ENCODE measurements at regions not wholly inside any gene's neighbourhood (a gene's known extent, or its start where the extent isn't known, plus 50 kb on each side); places are given as distances from the start of the nearest gene placed in this dataset.
A peak's percentile ranks its signal among the peaks of the same experiment; 100 is the strongest.

DNA sequence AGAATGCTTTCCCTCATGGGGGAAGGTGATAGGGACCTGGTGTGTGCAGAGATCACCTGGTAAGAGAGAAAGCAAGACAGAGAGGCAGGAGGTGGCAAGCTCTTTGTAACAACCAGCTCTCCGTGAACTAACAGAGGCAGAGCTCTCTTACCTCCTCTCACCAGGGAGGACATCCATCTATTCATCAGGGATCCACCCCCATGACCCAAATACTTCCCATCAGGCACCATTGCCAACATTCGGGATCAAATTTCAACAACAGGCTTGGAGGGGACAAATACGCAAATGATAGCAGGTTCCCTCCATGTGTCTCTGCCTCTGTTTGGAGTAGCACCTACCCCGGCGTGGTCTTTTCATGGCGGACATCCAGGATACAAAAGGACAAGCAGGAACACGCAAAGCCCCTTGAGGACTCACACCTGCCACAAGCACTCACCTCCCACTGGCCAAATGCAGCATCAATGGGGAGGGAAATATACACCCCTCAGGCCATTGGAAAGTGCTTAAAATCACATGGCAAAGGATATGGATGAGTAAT, 431.2 kb upstream of the AUTS2 start:
- H3K36me3 Mint-ChIP-seq = peaks cover 1% of the 10 kb centered on the region
- no peak overlapping the region for H3K27ac Mint-ChIP-seq
- no peaks in the 10 kb centered on the region for H3K4me1 Mint-ChIP-seq
- no peaks in the 10 kb centered on the region for H3K27me3 Mint-ChIP-seq
- H3K9me3 Mint-ChIP-seq = peaks cover 0 to 4% (median 0%) of the 10 kb centered on the region in 3 donors
- no peak overlapping the region for H3K4me3 Mint-ChIP-seq

DNA sequence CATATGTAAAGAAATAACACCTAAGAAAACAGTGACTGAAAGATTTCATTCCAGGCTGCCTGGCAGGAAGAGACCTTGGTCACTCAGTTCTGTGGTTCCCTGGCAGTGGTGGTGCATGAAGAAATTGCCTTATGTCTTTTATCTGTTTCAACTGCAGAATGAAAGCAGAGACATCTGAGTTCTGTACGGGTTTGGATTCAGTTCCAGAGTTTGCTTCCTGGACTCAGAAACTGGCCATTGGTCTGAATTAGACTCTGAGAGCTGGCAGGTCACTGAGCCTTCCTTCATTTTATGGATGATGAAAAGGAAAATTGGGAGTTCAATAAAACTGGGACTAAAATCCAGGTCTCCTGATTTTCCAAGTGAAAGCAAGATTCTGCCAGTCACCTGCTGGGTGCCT, 428.9 kb upstream of the AUTS2 start:
- H3K4me3 Mint-ChIP-seq = no peak overlapping the region

GRCh38 chr7:69172357-69173077, 425.8 kb upstream of the AUTS2 start:
- H3K9me3 Mint-ChIP-seq = no peaks in the 10 kb centered on the region
- H3K27ac Mint-ChIP-seq = no peak overlapping the region
- H3K4me3 Mint-ChIP-seq = no peak overlapping the region
- H3K4me1 Mint-ChIP-seq = peaks cover 0 to 2% (median 0%) of the 10 kb centered on the region in 3 donors
- H3K27me3 Mint-ChIP-seq = peaks cover 2% of the 10 kb centered on the region
- H3K36me3 Mint-ChIP-seq = peaks cover 2% of the 10 kb centered on the region

More for the DNA sequence above, 428.9 kb upstream of the AUTS2 start:
- Mint-ChIP-seq H3K4me1 (no peaks in the 10 kb centered on the region), H3K27ac (no peak overlapping the region), H3K27me3 (no peaks in the 10 kb centered on the region), H3K9me3 (no peaks in the 10 kb centered on the region), H3K36me3 (no peaks in the 10 kb centered on the region)

- H3K36me3 Mint-ChIP-seq = peaks cover 2% of the 10 kb centered on the region
- H3K9me3 Mint-ChIP-seq = no peaks in the 10 kb centered on the region
- H3K4me1 Mint-ChIP-seq = peaks cover 0 to 2% (median 0%) of the 10 kb centered on the region in 3 donors
- peaks cover 3% of the 10 kb centered on the region for H3K27me3 Mint-ChIP-seq
- no peak overlapping the region for H3K27ac Mint-ChIP-seq
- no peak overlapping the region for H3K4me3 Mint-ChIP-seq
Observed at GRCh38 chr7:69173341-69173740, 424.9 kb upstream of the AUTS2 start.

DNA sequence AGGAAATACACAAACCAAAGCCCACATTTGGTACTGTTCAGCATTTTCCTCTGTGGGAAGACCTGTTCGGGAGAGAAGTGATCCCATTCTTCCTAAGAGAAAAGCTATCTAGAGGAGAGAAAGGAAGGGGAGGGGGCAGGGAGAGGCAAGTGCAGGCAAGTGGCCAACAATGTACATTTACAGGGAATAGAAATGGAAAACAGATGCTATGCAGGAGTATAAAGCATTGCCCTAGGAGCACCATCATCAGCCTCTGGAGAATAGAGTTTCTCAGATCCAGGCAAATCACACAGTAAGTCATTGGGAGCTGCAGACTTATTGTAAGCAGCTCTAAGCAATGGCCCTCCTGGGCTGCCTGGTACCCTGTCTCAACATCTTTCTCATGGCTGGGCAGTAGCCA, 424.4 kb upstream of the AUTS2 start:
- H3K4me3 Mint-ChIP-seq = peak overlapping the region in 1 of 4 donors; percentile 63
- no peak overlapping the region for H3K27ac Mint-ChIP-seq
- H3K36me3 Mint-ChIP-seq = peaks cover 2% of the 10 kb centered on the region
- peaks cover 3% of the 10 kb centered on the region for H3K27me3 Mint-ChIP-seq
- H3K9me3 Mint-ChIP-seq = no peaks in the 10 kb centered on the region
- H3K4me1 Mint-ChIP-seq = peaks cover 0 to 2% (median 0%) of the 10 kb centered on the region in 3 donors

DNA sequence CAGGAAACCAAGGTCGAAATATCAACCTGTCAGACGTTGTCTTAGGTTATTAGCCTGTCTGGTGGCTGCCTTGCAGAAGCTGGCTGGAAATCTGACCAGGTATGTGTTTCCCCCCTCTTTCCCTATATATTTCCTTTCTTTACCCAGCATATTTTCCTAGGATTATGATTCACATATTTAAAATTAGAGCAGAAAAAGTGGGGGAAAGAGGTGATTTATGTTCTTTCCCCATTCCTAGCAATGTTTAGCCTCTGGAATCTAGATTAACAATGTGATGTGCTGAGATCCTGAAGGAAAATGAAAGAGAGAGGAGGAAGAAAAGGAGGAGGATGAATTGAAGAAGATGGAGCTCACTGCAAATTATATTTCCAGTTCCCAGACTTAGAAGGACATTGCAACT, 421.4 kb upstream of the AUTS2 start:
- Mint-ChIP-seq H3K36me3 (peaks cover 2% of the 10 kb centered on the region), H3K4me1 (peaks cover 0 to 2% (median 0%) of the 10 kb centered on the region in 3 donors), H3K27ac (no peak overlapping the region), H3K27me3 (peaks cover 3% of the 10 kb centered on the region), H3K9me3 (no peaks in the 10 kb centered on the region), H3K4me3 (no peak overlapping the region)

DNA sequence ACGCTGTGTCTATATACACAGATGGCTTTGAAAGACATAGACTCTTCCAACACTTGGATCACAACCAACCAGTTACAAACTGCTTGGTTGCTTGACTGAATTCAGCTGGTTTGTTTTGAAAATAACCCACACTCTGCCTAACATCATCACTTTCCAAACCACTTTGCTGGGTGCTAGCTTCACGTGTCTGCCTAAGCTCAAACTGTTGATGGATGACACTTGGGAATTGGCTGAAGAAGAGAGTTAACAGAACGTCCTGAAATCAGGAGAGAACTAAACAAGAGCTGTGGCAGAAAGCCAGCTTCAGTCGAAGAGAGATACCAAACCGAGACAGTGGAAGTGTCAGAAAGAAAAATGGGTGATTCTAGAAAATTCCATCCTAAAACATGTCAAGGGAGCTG, 420.8 kb upstream of the AUTS2 start:
- peaks cover 0 to 2% (median 0%) of the 10 kb centered on the region in 3 donors for H3K9me3 Mint-ChIP-seq

GRCh38 chr7:69177941-69178494, 420.3 kb upstream of the AUTS2 start:
- Mint-ChIP-seq H3K27ac (no peak overlapping the region), H3K4me3 (no peak overlapping the region), H3K4me1 (peaks cover 6 to 7% (median 6%) of the 10 kb centered on the region in 3 donors), H3K36me3 (peaks cover 2% of the 10 kb centered on the region), H3K27me3 (peaks cover 3% of the 10 kb centered on the region), H3K9me3 (peaks cover 0 to 2% (median 0%) of the 10 kb centered on the region in 3 donors)

More for the DNA sequence above, 420.8 kb upstream of the AUTS2 start:
- Mint-ChIP-seq H3K27me3 (peaks cover 3% of the 10 kb centered on the region), H3K4me1 (peaks cover 1 to 3% (median 2%) of the 10 kb centered on the region in 3 donors), H3K36me3 (peaks cover 2% of the 10 kb centered on the region), H3K27ac (no peak overlapping the region), H3K4me3 (no peak overlapping the region)

DNA sequence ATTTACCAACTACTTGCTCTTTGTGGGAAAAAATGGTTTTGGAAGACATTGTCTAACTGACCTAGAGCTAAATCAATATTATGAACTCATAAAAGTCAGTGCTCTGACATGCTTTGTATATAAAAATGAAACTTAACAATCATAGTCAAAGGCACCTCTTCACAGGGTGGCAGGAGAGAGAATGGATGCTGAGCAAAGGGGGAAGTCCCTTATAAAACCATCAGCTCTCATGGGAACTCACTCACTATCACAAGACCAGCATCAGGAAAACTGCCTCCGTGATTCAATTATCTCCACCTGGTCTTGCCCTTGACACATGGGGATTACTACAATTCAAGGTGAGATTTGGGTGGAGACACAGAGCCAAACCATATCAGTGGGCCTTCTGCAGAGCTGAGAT, 417.6 kb upstream of the AUTS2 start:
- Mint-ChIP-seq H3K4me3 (no peak overlapping the region), H3K9me3 (peaks cover 0 to 2% (median 0%) of the 10 kb centered on the region in 3 donors), H3K27ac (no peak overlapping the region), H3K4me1 (peaks cover 10 to 17% (median 11%) of the 10 kb centered on the region in 3 donors), H3K27me3 (peaks cover 3% of the 10 kb centered on the region), H3K36me3 (peaks cover 2% of the 10 kb centered on the region)

DNA sequence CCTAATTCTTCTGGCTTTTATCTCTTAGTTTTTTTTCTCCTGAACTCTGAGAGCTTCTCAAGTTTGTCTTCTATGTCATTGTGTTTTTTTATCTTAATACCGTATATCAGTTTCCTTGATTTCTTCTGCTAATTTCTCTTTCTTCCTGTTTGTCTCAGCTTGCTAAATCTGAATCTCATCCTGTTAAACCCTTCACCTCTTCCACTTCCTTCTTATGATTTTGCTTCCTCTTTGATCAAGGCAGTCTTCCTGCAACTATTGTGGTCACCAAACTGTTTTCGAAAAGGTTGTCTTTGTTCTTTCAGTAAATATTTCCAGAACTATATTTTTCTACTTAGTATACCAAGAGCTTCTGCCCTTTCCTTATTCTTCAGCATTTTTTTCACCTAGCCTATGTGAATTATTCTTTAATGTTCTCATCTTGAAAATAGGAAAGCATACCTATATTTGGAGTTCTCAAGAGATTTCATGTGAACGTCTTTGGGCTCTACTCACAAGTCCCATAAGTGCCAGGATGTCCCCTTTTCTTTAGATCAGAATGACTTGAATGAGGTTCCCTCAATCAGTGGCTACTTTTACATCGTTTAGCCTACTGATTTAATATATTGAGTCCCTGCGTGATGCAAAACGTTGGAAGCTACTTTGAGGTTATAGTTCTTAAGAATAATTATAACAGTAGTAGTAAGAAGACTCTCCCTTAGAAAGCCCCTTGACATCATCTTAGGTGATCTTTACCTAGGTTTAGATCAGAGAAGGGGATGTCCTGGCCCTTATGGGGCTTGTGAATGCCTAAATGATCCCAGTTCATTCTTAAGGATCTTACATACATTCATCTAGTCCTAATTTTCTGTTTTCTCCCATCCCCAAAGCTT, 415.4 kb upstream of the AUTS2 start:
- Mint-ChIP-seq H3K27ac (peak overlapping the region in 1 of 3 donors; percentile 14), H3K27me3 (no peaks in the 10 kb centered on the region), H3K4me1 (peaks cover 8 to 17% (median 11%) of the 10 kb centered on the region in 3 donors), H3K9me3 (peaks cover 3 to 7% (median 4%) of the 10 kb centered on the region in 3 donors), H3K36me3 (peaks cover 3% of the 10 kb centered on the region), H3K4me3 (peak overlapping the region in 3 of 4 donors; percentile 7 to 61 (median 17))

DNA sequence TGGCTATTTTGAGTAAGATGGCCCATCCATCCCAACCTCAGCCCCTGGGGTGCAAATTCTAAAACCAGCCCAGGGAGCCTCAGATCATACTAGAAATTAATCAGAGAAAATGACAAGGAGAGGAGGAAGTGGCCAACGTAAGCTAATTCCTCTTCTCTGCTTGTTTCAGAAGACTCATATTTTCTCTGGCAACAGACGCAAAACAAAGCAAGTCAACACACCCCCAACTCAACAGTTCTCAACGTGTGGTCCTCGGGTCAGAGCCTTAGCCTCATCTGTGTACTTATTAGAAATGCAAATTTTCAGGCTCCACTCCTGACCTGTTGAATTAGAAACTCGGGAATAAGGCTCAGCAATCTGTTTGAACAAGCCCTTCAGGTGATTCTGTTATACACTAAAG, 413.9 kb upstream of the AUTS2 start:
- no peak overlapping the region for H3K27ac Mint-ChIP-seq
- peaks cover 8 to 17% (median 11%) of the 10 kb centered on the region in 3 donors for H3K4me1 Mint-ChIP-seq
- H3K4me3 Mint-ChIP-seq = peak overlapping the region in 3 of 4 donors; percentile 33 to 79 (median 76)
- peaks cover 3 to 7% (median 4%) of the 10 kb centered on the region in 3 donors for H3K9me3 Mint-ChIP-seq
- H3K27me3 Mint-ChIP-seq = no peaks in the 10 kb centered on the region
- peaks cover 3% of the 10 kb centered on the region for H3K36me3 Mint-ChIP-seq

DNA sequence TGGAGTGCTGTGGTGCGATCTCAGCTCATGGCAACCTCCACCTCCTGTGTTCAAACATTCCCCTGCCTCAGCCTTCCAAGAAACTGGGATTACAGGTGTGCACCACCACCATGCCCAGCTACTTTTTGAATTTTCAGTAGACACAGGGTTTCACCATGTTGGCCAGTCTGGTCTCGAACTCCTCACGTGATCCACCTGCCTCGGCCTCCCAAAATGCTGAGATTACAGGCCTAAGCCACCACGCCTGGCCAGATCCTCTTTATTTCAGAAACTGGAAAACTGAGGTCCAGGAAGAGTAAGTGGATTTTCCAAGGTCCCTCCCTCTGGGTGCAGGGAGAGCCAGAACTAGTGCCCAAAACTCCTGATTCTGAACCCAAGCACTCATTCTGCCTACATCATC, 413.1 kb upstream of the AUTS2 start:
- H3K4me3 Mint-ChIP-seq = no peak overlapping the region
- H3K27me3 Mint-ChIP-seq = no peaks in the 10 kb centered on the region
- peaks cover 8 to 17% (median 11%) of the 10 kb centered on the region in 3 donors for H3K4me1 Mint-ChIP-seq
- H3K36me3 Mint-ChIP-seq = peaks cover 3% of the 10 kb centered on the region
- peaks cover 3 to 7% (median 4%) of the 10 kb centered on the region in 3 donors for H3K9me3 Mint-ChIP-seq
- no peak overlapping the region for H3K27ac Mint-ChIP-seq

- Mint-ChIP-seq H3K36me3 (peaks cover 3% of the 10 kb centered on the region), H3K27ac (no peak overlapping the region), H3K9me3 (peaks cover 3 to 7% (median 4%) of the 10 kb centered on the region in 3 donors), H3K4me1 (peaks cover 10 to 21% (median 11%) of the 10 kb centered on the region in 3 donors), H3K4me3 (no peak overlapping the region), H3K27me3 (no peaks in the 10 kb centered on the region)
Observed at GRCh38 chr7:69186974-69187373, 411.3 kb upstream of the AUTS2 start.

GRCh38 chr7:69187824-69188333, 410.4 kb upstream of the AUTS2 start:
- H3K27me3 Mint-ChIP-seq = no peaks in the 10 kb centered on the region
- H3K4me3 Mint-ChIP-seq = no peak overlapping the region
- peaks cover 3% of the 10 kb centered on the region for H3K36me3 Mint-ChIP-seq
- no peak overlapping the region for H3K27ac Mint-ChIP-seq
- H3K9me3 Mint-ChIP-seq = peaks cover 2 to 7% (median 3%) of the 10 kb centered on the region in 3 donors
- peaks cover 6 to 17% (median 8%) of the 10 kb centered on the region in 3 donors for H3K4me1 Mint-ChIP-seq

Measured in IgD-negative memory B cell (primary cell).